OCI-LY1 (cell line): ENCODE measurements at regions not wholly inside any gene's neighbourhood (a gene's known extent, or its start where the extent isn't known, plus 50 kb on each side); places are given as distances from the start of the nearest gene placed in this dataset.

Source experiments
- H2AFZ ChIP-seq: fragments of 200-600 bp; sonication (generic), shearing (Covaris generic); 2 replicates; pipeline ENCODE4 v1.6.0; 2014; ENCODE audit warnings: antibody characterized with exemption, mild to moderate bottlenecking, low read length
- H3F3A ChIP-seq: fragments of 200-600 bp; sonication (generic), shearing (Covaris generic); 2 replicates; pipeline ENCODE4 v1.6.0; 2014; ENCODE audit warnings: mild to moderate bottlenecking, antibody characterized with exemption, low read length, moderate library complexity; ENCODE audit not compliant: insufficient read depth
- H3K27ac ChIP-seq: fragments of 200-600 bp; sonication (generic); 2 replicates; pipeline ENCODE4 v1.5.1; 2014; ENCODE audit warnings: low read length, mixed run types, mild to moderate bottlenecking, low read depth; ENCODE audit not compliant: poor library complexity, severe bottlenecking
- H3K27me3 ChIP-seq: fragments of 200-600 bp; sonication (generic); 2 replicates; pipeline ENCODE4 v1.6.0; 2014; ENCODE audit warnings: antibody characterized with exemption, mild to moderate bottlenecking, low read length, moderate library complexity; ENCODE audit not compliant: insufficient read depth
- H3K36me3 ChIP-seq: fragments of 200-600 bp; sonication (generic); 2 replicates; pipeline ENCODE4 v1.6.1; 2014; ENCODE audit warnings: mild to moderate bottlenecking, antibody characterized with exemption, low read length, moderate library complexity, mixed read lengths; ENCODE audit not compliant: insufficient read depth
- H3K4me1 ChIP-seq: fragments of 200-600 bp; sonication (generic); 2 replicates; pipeline ENCODE4 v1.5.1; 2014; ENCODE audit warnings: mild to moderate bottlenecking, low read length, moderate library complexity; ENCODE audit not compliant: insufficient read depth, severe bottlenecking
- H3K4me2 ChIP-seq: fragments of 200-600 bp; sonication (generic), shearing (Covaris generic); 2 replicates; pipeline ENCODE4 v1.6.1; 2014; ENCODE audit warnings: low read length
- H3K4me3 ChIP-seq: fragments of 200-600 bp; sonication (generic); 2 replicates; pipeline ENCODE4 v1.5.1; 2014; ENCODE audit warnings: low read length, low read depth, mild to moderate bottlenecking, mixed read lengths; ENCODE audit not compliant: poor library complexity, severe bottlenecking
- H3K79me2 ChIP-seq: fragments of 200-600 bp; shearing (Covaris generic); 2 replicates; pipeline ENCODE4 v1.6.1; 2016; ENCODE audit warnings: mixed run types, low read length, mixed read lengths; ENCODE audit not compliant: insufficient read depth
- H3K9ac ChIP-seq: fragments of 200-600 bp; sonication (generic), shearing (Covaris generic); 2 replicates; pipeline ENCODE4 v1.6.1; 2014; ENCODE audit warnings: mild to moderate bottlenecking, low read length, mixed read lengths
- H3K9me2 ChIP-seq: fragments of 200-600 bp; sonication (generic), shearing (Covaris generic); 2 replicates; pipeline ENCODE4 v1.6.1; 2014; ENCODE audit warnings: low read depth, mild to moderate bottlenecking, low read length, mixed read lengths
- H3K9me3 ChIP-seq: fragments of 200-600 bp; shearing (Covaris generic); 2 replicates; pipeline ENCODE4 v1.6.1; 2014; ENCODE audit warnings: low read length, mixed read lengths
- H4K20me1 ChIP-seq: fragments of 200-600 bp; sonication (generic), shearing (Covaris generic); 2 replicates; pipeline ENCODE4 v1.6.0; 2016; ENCODE audit warnings: mild to moderate bottlenecking, low read length; ENCODE audit not compliant: insufficient read depth
- EZH2 ChIP-seq: fragments of 200-600 bp; sonication (generic), shearing (Covaris generic); IDR thresholded peaks from 2 replicates; pipeline ENCODE4 v1.8.0; 2017; ENCODE audit warnings: borderline replicate concordance, mixed run types, mild to moderate bottlenecking, antibody characterized with exemption, low read length, moderate library complexity, mixed read lengths
- TF ChIP-seq, protein P1 (sequence below): fragments of 200-600 bp; sonication (generic), shearing (Covaris generic); IDR thresholded peaks from 2 replicates; pipeline ENCODE4 v1.5.1; 2017; ENCODE audit warnings: mild to moderate bottlenecking, antibody characterized with exemption, low read length, moderate library complexity, mixed read lengths

DNA sequence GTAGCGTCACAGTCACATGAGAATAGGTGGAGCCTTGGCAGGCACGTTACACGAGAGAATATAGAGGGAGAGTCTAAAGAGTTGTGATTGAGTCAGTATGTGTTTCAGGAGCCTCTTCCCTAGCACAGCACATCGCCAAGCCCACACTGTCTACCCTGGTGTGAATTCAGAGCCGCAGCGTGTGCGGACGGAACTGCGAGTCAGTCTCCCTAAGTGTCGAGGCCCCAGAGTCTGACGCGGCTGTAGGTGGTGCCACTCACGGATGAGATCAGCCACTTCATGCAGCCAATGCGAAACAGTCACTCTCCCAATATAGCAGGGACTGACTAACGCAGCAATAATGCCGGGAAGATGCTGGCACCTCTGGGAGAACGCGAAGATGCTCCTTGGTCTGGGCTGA lies 587.3 kb upstream of the ID2 start:
- no peaks in the 10 kb centered on the region for H3K27me3 ChIP-seq
- no peak for TF ChIP-seq EZH2
- TF ChIP-seq, protein P1, sequence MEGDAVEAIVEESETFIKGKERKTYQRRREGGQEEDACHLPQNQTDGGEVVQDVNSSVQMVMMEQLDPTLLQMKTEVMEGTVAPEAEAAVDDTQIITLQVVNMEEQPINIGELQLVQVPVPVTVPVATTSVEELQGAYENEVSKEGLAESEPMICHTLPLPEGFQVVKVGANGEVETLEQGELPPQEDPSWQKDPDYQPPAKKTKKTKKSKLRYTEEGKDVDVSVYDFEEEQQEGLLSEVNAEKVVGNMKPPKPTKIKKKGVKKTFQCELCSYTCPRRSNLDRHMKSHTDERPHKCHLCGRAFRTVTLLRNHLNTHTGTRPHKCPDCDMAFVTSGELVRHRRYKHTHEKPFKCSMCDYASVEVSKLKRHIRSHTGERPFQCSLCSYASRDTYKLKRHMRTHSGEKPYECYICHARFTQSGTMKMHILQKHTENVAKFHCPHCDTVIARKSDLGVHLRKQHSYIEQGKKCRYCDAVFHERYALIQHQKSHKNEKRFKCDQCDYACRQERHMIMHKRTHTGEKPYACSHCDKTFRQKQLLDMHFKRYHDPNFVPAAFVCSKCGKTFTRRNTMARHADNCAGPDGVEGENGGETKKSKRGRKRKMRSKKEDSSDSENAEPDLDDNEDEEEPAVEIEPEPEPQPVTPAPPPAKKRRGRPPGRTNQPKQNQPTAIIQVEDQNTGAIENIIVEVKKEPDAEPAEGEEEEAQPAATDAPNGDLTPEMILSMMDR, result no peak
- H2AFZ ChIP-seq, result no peak overlapping the region
- no peak overlapping the region for H3K27ac ChIP-seq
- H3K9me3 ChIP-seq, result no peaks in the 10 kb centered on the region
- H4K20me1 ChIP-seq, result no peaks in the 10 kb centered on the region
- H3K4me1 ChIP-seq, result peaks cover 7% of the 10 kb centered on the region
- H3F3A ChIP-seq, result no peaks in the 10 kb centered on the region
- H3K4me3 ChIP-seq, result no peak overlapping the region
- no peak overlapping the region for H3K9ac ChIP-seq
- H3K36me3 ChIP-seq, result no peaks in the 10 kb centered on the region
- H3K4me2 ChIP-seq, result no peak overlapping the region
- H3K79me2 ChIP-seq, result no peaks in the 10 kb centered on the region
- no peaks in the 10 kb centered on the region for H3K9me2 ChIP-seq

DNA sequence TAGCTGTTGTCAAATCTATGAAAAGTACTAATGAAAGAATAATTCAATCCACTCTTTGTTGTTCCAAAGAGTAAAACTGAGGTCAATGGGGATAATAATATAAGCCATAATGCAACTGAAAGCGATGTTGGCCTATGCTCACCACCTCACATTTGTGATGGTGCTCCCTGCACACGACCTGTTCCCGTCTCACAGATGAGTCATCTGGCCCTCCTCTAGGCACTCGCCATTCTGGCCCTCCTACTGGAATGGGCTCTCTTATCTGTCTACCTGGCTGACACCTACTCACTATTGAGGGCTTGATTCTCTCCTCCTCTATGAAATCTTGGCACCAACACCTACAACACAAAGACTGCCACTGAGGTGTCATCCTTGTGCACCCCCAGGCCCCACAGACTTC lies 585.9 kb upstream of the ID2 start:
- no peaks in the 10 kb centered on the region for H3K79me2 ChIP-seq
- peaks cover 3% of the 10 kb centered on the region for H3K4me1 ChIP-seq
- no peaks in the 10 kb centered on the region for H3K27me3 ChIP-seq
- H3K9me2 ChIP-seq, result no peaks in the 10 kb centered on the region
- TF ChIP-seq, protein P1, result no peak
- TF ChIP-seq EZH2, result no peak
- no peak overlapping the region for H3K9ac ChIP-seq
- H3K36me3 ChIP-seq, result no peaks in the 10 kb centered on the region
- no peaks in the 10 kb centered on the region for H3F3A ChIP-seq
- no peak overlapping the region for H3K27ac ChIP-seq
- H2AFZ ChIP-seq, result no peak overlapping the region
- no peak overlapping the region for H3K4me2 ChIP-seq
- H3K9me3 ChIP-seq, result no peaks in the 10 kb centered on the region
- no peaks in the 10 kb centered on the region for H4K20me1 ChIP-seq
- no peak overlapping the region for H3K4me3 ChIP-seq

DNA sequence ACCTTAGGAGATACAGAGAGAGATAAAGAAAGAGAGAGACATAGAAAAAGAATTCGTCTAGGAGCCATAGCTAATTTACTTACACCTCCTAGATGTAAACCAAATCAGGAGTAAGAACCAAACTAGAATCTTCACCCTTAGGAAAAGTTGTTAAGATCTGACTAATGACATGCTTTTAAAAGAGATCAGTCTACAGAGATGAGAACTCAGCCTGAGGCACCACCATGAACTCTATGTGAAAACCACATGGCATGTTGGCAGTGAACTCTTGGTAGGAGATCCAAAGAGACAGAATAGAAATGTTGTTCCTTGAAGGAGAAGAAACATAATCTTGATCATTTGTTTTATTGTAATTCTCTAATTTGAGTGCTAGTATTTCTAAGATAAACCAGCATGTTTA lies 585.4 kb upstream of the ID2 start:
- Histone ChIP-seq H3K4me2 (no peak overlapping the region), H2AFZ (no peak overlapping the region), H3K9me3 (no peaks in the 10 kb centered on the region), H3K36me3 (no peaks in the 10 kb centered on the region), H3K27ac (no peak overlapping the region), H3K9ac (no peak overlapping the region), H3K27me3 (no peaks in the 10 kb centered on the region), H4K20me1 (no peaks in the 10 kb centered on the region), H3K4me3 (no peak overlapping the region), H3K4me1 (no peaks in the 10 kb centered on the region), H3F3A (no peaks in the 10 kb centered on the region), H3K79me2 (no peaks in the 10 kb centered on the region), H3K9me2 (no peaks in the 10 kb centered on the region)
- TF ChIP-seq, protein P1, result no peak
- no peak for TF ChIP-seq EZH2
